Spleen (tissue), 11 donors: ENCODE measurements at regions not wholly inside any gene's neighbourhood (a gene's known extent, or its start where the extent isn't known, plus 50 kb on each side); places are given as distances from the start of the nearest gene placed in this dataset.

ENCODE experiments used
- DNase-seq: peaks from one replicate; pipeline ENCODE4 v3.0.0-alpha.2; 2020
- H3K27ac ChIP-seq, 8 donors: fragments of 200-600 bp; sonication (generic) in 7 of 8; 1 replicate in 4 of 8; 2 replicates in 4 of 8; pipeline versions ENCODE4 v1.5.0 to v1.8.0; 2016 to 2021; ENCODE audit warnings: inconsistent platforms in 4 of 8, mild to moderate bottlenecking in 4 of 8, moderate library complexity in 1 of 8
- H3K27me3 ChIP-seq, 7 donors: fragments of 200-600 bp; sonication (generic) in 6 of 7; replicated peaks in 1 of 7; 1 replicate in 4 of 7; 2 replicates in 3 of 7; pipeline versions ENCODE4 v1.5.0 to v1.8.0; 2016 to 2021; ENCODE audit warnings: inconsistent platforms in 3 of 7, mild to moderate bottlenecking in 1 of 7
- H3K36me3 ChIP-seq, 6 donors: fragments of 200-600 bp; sonication (generic) in 5 of 6; 1 replicate in 4 of 6; 2 replicates in 2 of 6; pipeline versions ENCODE4 v1.5.0 to v1.8.0; 2016 to 2021; ENCODE audit warnings: inconsistent platforms in 2 of 6
- H3K4me1 ChIP-seq, 6 donors: fragments of 200-600 bp; sonication (generic) in 5 of 6; 1 replicate in 3 of 6; 2 replicates in 3 of 6; pipeline versions ENCODE4 v1.5.0 to v1.8.0; 2016 to 2021; ENCODE audit warnings: inconsistent platforms in 3 of 6
- H3K4me3 ChIP-seq, 8 donors: fragments of 200-600 bp; sonication (generic) in 7 of 8; 1 replicate in 4 of 8; 2 replicates in 4 of 8; pipeline versions ENCODE4 v1.5.0 to v1.8.0; 2016 to 2021; ENCODE audit warnings: inconsistent platforms in 4 of 8, mild to moderate bottlenecking in 4 of 8, moderate library complexity in 2 of 8
- H3K9me3 ChIP-seq, 8 donors: fragments of 200-600 bp; sonication (generic) in 7 of 8; 1 replicate in 4 of 8; 2 replicates in 4 of 8; pipeline versions ENCODE4 v1.5.0 to v1.8.0; 2016 to 2021; ENCODE audit warnings: inconsistent platforms in 4 of 8
- CTCF ChIP-seq, 11 experiments: fragments of 200-600 bp in 7 of 11; fragments of 450-650 bp in 4 of 11; sonication (generic) in 4 of 11; IDR thresholded peaks in 8 of 11; conservative IDR thresholded peaks in 3 of 11; 1 replicate in 7 of 11; 2 replicates in 4 of 11; pipeline versions ENCODE4 v1.4.0 to v1.8.0; 2016 to 2021; ENCODE audit warnings: antibody characterized with exemption in 11 of 11, inconsistent platforms in 4 of 11, mild to moderate bottlenecking in 1 of 11
- POLR2A ChIP-seq, 3 donors: fragments of 450-650 bp; IDR thresholded peaks; one replicate each; pipeline ENCODE4 v1.5.1; 2017; ENCODE audit warnings: antibody characterized with exemption in 3 of 3, mild to moderate bottlenecking in 1 of 3
- POLR2AphosphoS5 ChIP-seq, 3 donors: sonication (generic); formaldehyde crosslinking; IDR thresholded peaks; one replicate each; pipeline ENCODE4 v1.5.1; 2017; ENCODE audit warnings: antibody characterized with exemption in 3 of 3
- WGBS, 5 donors: extraction: QIAGEN DNeasy Blood & Tissue Kit in 3 of 5; methylation state at CpG; one replicate each; pipeline versions ENCODE4 v1.1.5 to v1.1.7; 2013 to 2018; 5-methylcytosine and 5-hydroxymethylcytosine counted together
- intact Hi-C: fragments of 100-400 bp; cut with DNase I; formaldehyde crosslinking; loops from one replicate; pipeline ENCODE4 v1.15.0; 2023; ENCODE audit warnings: low total_unique reads
- donor health status: healthy with polysubstance abuse.
- donor health status: DM: no; HTN: no; CAD: no; lungs with moderate emphysema.
- donor health status: DM: no; HTN: no; CAD: no.
- donor health status: Bipolar disorder and iron deficiency.
- donor health status: healthy.
- donor health status: DM: no; HTN: no; CAD: no.
- donor health status: DM: yes; HTN: yes; CAD: no.

GRCh38 chr9:82621447-82621846 lies 441.5 kb downstream of the RASEF start:
- Histone ChIP-seq H3K9me3 (no peaks in the 10 kb centered on the region), H3K4me3 (no peak overlapping the region), H3K27me3 (no peaks in the 10 kb centered on the region), H3K36me3 (no peaks in the 10 kb centered on the region), H3K27ac (no peak overlapping the region), H3K4me1 (no peaks in the 10 kb centered on the region)
- DNase-seq = no peak
- TF ChIP-seq POLR2AphosphoS5 (IDR thresholded peaks at IDR 0.05) = no peak
- TF ChIP-seq POLR2A (IDR thresholded peaks at IDR 0.05) = no peak
- TF ChIP-seq CTCF (IDR thresholded peaks at IDR 0.05 in 8 of 11, conservative IDR thresholded peaks at IDR 0.05 in 3 of 11) = no peak
- intact Hi-C loops = no loop called here
- whole genome bisulfite sequencing, 5 donors = 72 to 93% (median 88%) methylated on average over 1 of the region's 1 CpG

- 77 to 82% (median 79%) methylated on average over 2 to 3 of the region's 3 CpGs for WGBS, 5 donors
- H3K36me3 ChIP-seq = no peaks in the 10 kb centered on the region
- H3K4me1 ChIP-seq = no peaks in the 10 kb centered on the region
- H3K9me3 ChIP-seq = peaks cover 0 to 45% (median 31%) of the 10 kb centered on the region in 8 donors
- H3K27ac ChIP-seq = no peak overlapping the region
- intact Hi-C loops = no loop called here
- H3K27me3 ChIP-seq = no peaks in the 10 kb centered on the region
- TF ChIP-seq POLR2AphosphoS5 (IDR thresholded peaks at IDR 0.05) (no peak), POLR2A (IDR thresholded peaks at IDR 0.05) (no peak), CTCF (IDR thresholded peaks at IDR 0.05 in 8 of 11, conservative IDR thresholded peaks at IDR 0.05 in 3 of 11) (no peak)
- DNase-seq = no peak
- no peak overlapping the region for H3K4me3 ChIP-seq
Observed at GRCh38 chr9:82637368-82637767, 425.6 kb downstream of the RASEF start.

- no peak for DNase-seq
- intact Hi-C loops = no loop called here
- 75 to 82% (median 77%) methylated on average over 2 of the region's 2 CpGs for WGBS, 5 donors
Observed at GRCh38 chr9:82645600-82645999, 417.3 kb downstream of the RASEF start.

GRCh38 chr9:82650368-82650767 lies 412.6 kb downstream of the RASEF start:
- Histone ChIP-seq H3K4me3 (no peak overlapping the region), H3K27ac (no peak overlapping the region), H3K36me3 (no peaks in the 10 kb centered on the region), H3K4me1 (no peaks in the 10 kb centered on the region), H3K9me3 (peaks cover 0 to 34% (median 29%) of the 10 kb centered on the region in 8 donors), H3K27me3 (no peaks in the 10 kb centered on the region)
- intact Hi-C loops = loop anchor here (10.0 kb wide), 1 partner anchor 64 kb away; no protein-coding TSS in a partner anchor
- 84 to 91% (median 87%) methylated on average over 3 of the region's 3 CpGs for WGBS, 5 donors
- no peak for DNase-seq
- TF ChIP-seq POLR2AphosphoS5 (IDR thresholded peaks at IDR 0.05) (no peak), CTCF (IDR thresholded peaks at IDR 0.05 in 8 of 11, conservative IDR thresholded peaks at IDR 0.05 in 3 of 11) (no peak), POLR2A (IDR thresholded peaks at IDR 0.05) (no peak)

More at GRCh38 chr9:82645600-82645999, 417.3 kb downstream of the RASEF start:
- no peak overlapping the region for H3K27ac ChIP-seq
- no peak for TF ChIP-seq CTCF (IDR thresholded peaks at IDR 0.05 in 8 of 11, conservative IDR thresholded peaks at IDR 0.05 in 3 of 11)
- TF ChIP-seq POLR2AphosphoS5 (IDR thresholded peaks at IDR 0.05) = no peak
- no peak for TF ChIP-seq POLR2A (IDR thresholded peaks at IDR 0.05)
- no peaks in the 10 kb centered on the region for H3K4me1 ChIP-seq
- H3K9me3 ChIP-seq = peaks cover 0 to 21% (median 18%) of the 10 kb centered on the region in 8 donors
- no peak overlapping the region for H3K4me3 ChIP-seq
- no peaks in the 10 kb centered on the region for H3K27me3 ChIP-seq
- H3K36me3 ChIP-seq = no peaks in the 10 kb centered on the region
